ENCODE measurements at regions not wholly inside any gene's neighbourhood (a gene's known extent, or its start where the extent isn't known, plus 50 kb on each side); places are given as distances from the start of the nearest gene placed in this dataset.

DNA sequence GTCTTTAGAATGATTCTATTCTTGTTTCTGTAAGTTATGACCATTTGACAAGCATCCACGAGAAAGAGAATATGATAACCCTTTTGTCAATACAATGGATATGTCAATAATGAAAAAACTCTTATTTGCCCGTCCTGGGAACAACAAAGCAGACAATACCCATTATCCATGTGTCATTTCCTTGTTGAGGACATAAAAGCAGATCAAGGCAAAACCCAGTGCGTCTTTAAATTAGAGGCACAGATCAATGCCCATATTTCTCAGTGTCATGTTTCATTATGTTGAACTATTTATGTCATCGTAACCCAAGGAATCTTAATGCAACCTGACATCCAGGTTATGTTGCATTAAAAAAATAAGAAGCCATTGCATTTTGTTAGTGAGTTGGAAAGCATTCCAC lies 365.0 kb upstream of the CELF4 start:
- TF ChIP-seq, protein P1, sequence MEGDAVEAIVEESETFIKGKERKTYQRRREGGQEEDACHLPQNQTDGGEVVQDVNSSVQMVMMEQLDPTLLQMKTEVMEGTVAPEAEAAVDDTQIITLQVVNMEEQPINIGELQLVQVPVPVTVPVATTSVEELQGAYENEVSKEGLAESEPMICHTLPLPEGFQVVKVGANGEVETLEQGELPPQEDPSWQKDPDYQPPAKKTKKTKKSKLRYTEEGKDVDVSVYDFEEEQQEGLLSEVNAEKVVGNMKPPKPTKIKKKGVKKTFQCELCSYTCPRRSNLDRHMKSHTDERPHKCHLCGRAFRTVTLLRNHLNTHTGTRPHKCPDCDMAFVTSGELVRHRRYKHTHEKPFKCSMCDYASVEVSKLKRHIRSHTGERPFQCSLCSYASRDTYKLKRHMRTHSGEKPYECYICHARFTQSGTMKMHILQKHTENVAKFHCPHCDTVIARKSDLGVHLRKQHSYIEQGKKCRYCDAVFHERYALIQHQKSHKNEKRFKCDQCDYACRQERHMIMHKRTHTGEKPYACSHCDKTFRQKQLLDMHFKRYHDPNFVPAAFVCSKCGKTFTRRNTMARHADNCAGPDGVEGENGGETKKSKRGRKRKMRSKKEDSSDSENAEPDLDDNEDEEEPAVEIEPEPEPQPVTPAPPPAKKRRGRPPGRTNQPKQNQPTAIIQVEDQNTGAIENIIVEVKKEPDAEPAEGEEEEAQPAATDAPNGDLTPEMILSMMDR (conservative IDR thresholded peaks at IDR 0.05; ENCODE audit: low read length), result no peak
- no peak for TF ChIP-seq EZH2phosphoT487 (IDR thresholded peaks at IDR 0.05; ENCODE audit: borderline replicate concordance, low read depth, low read length)
